GM23338 (cell line): ENCODE measurements at regions not wholly inside any gene's neighbourhood (a gene's known extent, or its start where the extent isn't known, plus 50 kb on each side); places are given as distances from the start of the nearest gene placed in this dataset.

ENCODE experiments used
- ATAC-seq: fragments of 200-7000 bp; cut with Tn5 transposase; 3 replicates; pipeline ENCODE4 v1.9.1; 2020
- DNase-seq: peaks from one replicate; pipeline ENCODE4 v3.0.0-alpha.2; 2015; ENCODE audit warnings: low spot score
- H2AFZ ChIP-seq: fragments of 200-600 bp; sonication (generic); 2 replicates; pipeline ENCODE4 v1.8.0; 2016; ENCODE audit warnings: antibody characterized with exemption, mild to moderate bottlenecking, moderate library complexity
- H3F3A ChIP-seq: fragments of 200-600 bp; sonication (generic); replicated peaks from 2 replicates; pipeline ENCODE4 v1.8.0; 2017; ENCODE audit warnings: antibody characterized with exemption, mixed run types, low read depth
- H3K27ac ChIP-seq: fragments of 200-600 bp; sonication (generic); 2 replicates; pipeline ENCODE4 v1.6.1; 2016; ENCODE audit warnings: low read depth
- H3K27me3 ChIP-seq: fragments of 200-600 bp; sonication (generic); 2 replicates; pipeline ENCODE4 v1.8.0; 2016; ENCODE audit warnings: mild to moderate bottlenecking, mixed run types, moderate library complexity; ENCODE audit not compliant: insufficient read depth
- H3K36me3 ChIP-seq: fragments of 200-600 bp; sonication (generic); 2 replicates; pipeline ENCODE4 v1.8.0; 2016; ENCODE audit warnings: mild to moderate bottlenecking; ENCODE audit not compliant: insufficient read depth
- H3K4me1 ChIP-seq: fragments of 200-600 bp; sonication (generic); 2 replicates; pipeline ENCODE4 v1.8.0; 2016; ENCODE audit warnings: mild to moderate bottlenecking, moderate library complexity; ENCODE audit not compliant: insufficient read depth
- H3K4me2 ChIP-seq: fragments of 200-600 bp; sonication (generic); 2 replicates; pipeline ENCODE4 v1.7.1; 2017; ENCODE audit warnings: mixed run types
- H3K4me3 ChIP-seq: fragments of 200-600 bp; sonication (generic); 2 replicates; pipeline ENCODE4 v1.6.1; 2016; ENCODE audit warnings: mixed run types
- H3K79me2 ChIP-seq: fragments of 200-600 bp; sonication (generic); replicated peaks from 2 replicates; pipeline ENCODE4 v1.8.0; 2017; ENCODE audit warnings: mild to moderate bottlenecking; ENCODE audit not compliant: insufficient read depth
- H3K9me2 ChIP-seq: fragments of 200-600 bp; sonication (generic); 2 replicates; pipeline ENCODE4 v1.8.0; 2017; ENCODE audit not compliant: insufficient read depth
- H4K20me1 ChIP-seq: fragments of 200-600 bp; sonication (generic); replicated peaks from 2 replicates; pipeline ENCODE4 v1.8.0; 2017; ENCODE audit warnings: mild to moderate bottlenecking; ENCODE audit not compliant: insufficient read depth
- H3K27ac Mint-ChIP-seq: 2 replicates; pipeline ENCODE4 v1.8.0; 2020; ENCODE audit warnings: inconsistent platforms, mild to moderate bottlenecking, moderate library complexity, mixed read lengths
- H3K27me3 Mint-ChIP-seq: 3 replicates; pipeline ENCODE4 v1.8.0; 2022; ENCODE audit warnings: low read depth, mild to moderate bottlenecking, moderate library complexity, mixed read lengths, inconsistent platforms; ENCODE audit not compliant: insufficient read depth, poor library complexity
- H3K36me3 Mint-ChIP-seq: 3 replicates; pipeline ENCODE4 v1.8.0; 2021; ENCODE audit warnings: low read depth, mild to moderate bottlenecking, inconsistent platforms, moderate library complexity, mixed read lengths
- H3K4me1 Mint-ChIP-seq: 3 replicates; pipeline ENCODE4 v1.8.0; 2020; ENCODE audit warnings: mild to moderate bottlenecking, inconsistent platforms, mixed read lengths
- H3K4me3 Mint-ChIP-seq: 3 replicates; pipeline ENCODE4 v1.8.0; 2021; ENCODE audit warnings: moderate library complexity, mild to moderate bottlenecking, inconsistent platforms, mixed read lengths
- H3K9me3 Mint-ChIP-seq: 3 replicates; pipeline ENCODE4 v1.8.0; 2020; ENCODE audit warnings: moderate library complexity, mild to moderate bottlenecking, inconsistent platforms, mixed read lengths
- CREB1 ChIP-seq: fragments of 250-450 bp; sonication (Bioruptor Pico); IDR thresholded peaks from 2 replicates; pipeline ENCODE4 v1.5.0; 2020; ENCODE audit warnings: low read depth, mild to moderate bottlenecking, moderate library complexity
- CTCF ChIP-seq, 2 experiments: fragments of 200-600 bp in 1 of 2; sonication (generic) in 1 of 2; conservative IDR thresholded peaks; 2 replicates each; pipeline versions ENCODE4 v1.5.1 to v1.6.1; 2016 to 2017; ENCODE audit warnings: antibody characterized with exemption in 2 of 2, low read depth in 2 of 2, mild to moderate bottlenecking in 2 of 2, moderate library complexity in 1 of 2
- EZH2 ChIP-seq: fragments of 200-600 bp; sonication (generic); IDR thresholded peaks from one replicate; pipeline ENCODE4 v1.8.0; 2017; ENCODE audit warnings: antibody characterized with exemption, mild to moderate bottlenecking, low read depth; ENCODE audit not compliant: unreplicated experiment
- EZH2phosphoT487 ChIP-seq: fragments of 200-600 bp; sonication (generic); IDR thresholded peaks from one replicate; pipeline ENCODE4 v1.8.1; 2018; ENCODE audit warnings: antibody characterized with exemption; ENCODE audit not compliant: unreplicated experiment
- JUNB ChIP-seq: IDR thresholded peaks from one replicate; pipeline ENCODE4 v1.6.1; 2016; ENCODE audit warnings: antibody characterized with exemption; ENCODE audit not compliant: unreplicated experiment
- NANOG ChIP-seq: IDR thresholded peaks from 2 replicates; pipeline ENCODE4 v1.6.1; 2016; ENCODE audit warnings: antibody characterized with exemption, borderline replicate concordance
- POLR2AphosphoS5 ChIP-seq: IDR thresholded peaks from 2 replicates; pipeline ENCODE4 v1.6.1; 2016; ENCODE audit warnings: antibody characterized with exemption, low read depth
- REST ChIP-seq: IDR thresholded peaks from one replicate; pipeline ENCODE4 v1.6.1; 2018; ENCODE audit warnings: antibody characterized with exemption; ENCODE audit not compliant: unreplicated experiment
- STAT1 ChIP-seq: IDR thresholded peaks from one replicate; pipeline ENCODE4 v1.6.1; 2016; ENCODE audit warnings: antibody characterized with exemption; ENCODE audit not compliant: unreplicated experiment
- ZNF114 ChIP-seq: fragments of 250-450 bp; sonication (Bioruptor Pico); IDR thresholded peaks from 2 replicates; pipeline ENCODE4 v1.5.0; 2020; ENCODE audit warnings: mild to moderate bottlenecking, moderate library complexity
- ZNF331 ChIP-seq: fragments of 250-450 bp; sonication (Bioruptor Pico); IDR thresholded peaks from 2 replicates; pipeline ENCODE4 v1.5.0; 2020; ENCODE audit warnings: low read depth, mild to moderate bottlenecking, moderate library complexity
- ZNF462 ChIP-seq: fragments of 250-450 bp; sonication (Bioruptor Pico); IDR thresholded peaks from 2 replicates; pipeline ENCODE4 v1.5.0; 2020; ENCODE audit warnings: mild to moderate bottlenecking, moderate library complexity
- TF ChIP-seq, protein P1 (sequence below): IDR thresholded peaks from 2 replicates; pipeline ENCODE4 v1.6.1; 2016; ENCODE audit warnings: antibody characterized with exemption

DNA sequence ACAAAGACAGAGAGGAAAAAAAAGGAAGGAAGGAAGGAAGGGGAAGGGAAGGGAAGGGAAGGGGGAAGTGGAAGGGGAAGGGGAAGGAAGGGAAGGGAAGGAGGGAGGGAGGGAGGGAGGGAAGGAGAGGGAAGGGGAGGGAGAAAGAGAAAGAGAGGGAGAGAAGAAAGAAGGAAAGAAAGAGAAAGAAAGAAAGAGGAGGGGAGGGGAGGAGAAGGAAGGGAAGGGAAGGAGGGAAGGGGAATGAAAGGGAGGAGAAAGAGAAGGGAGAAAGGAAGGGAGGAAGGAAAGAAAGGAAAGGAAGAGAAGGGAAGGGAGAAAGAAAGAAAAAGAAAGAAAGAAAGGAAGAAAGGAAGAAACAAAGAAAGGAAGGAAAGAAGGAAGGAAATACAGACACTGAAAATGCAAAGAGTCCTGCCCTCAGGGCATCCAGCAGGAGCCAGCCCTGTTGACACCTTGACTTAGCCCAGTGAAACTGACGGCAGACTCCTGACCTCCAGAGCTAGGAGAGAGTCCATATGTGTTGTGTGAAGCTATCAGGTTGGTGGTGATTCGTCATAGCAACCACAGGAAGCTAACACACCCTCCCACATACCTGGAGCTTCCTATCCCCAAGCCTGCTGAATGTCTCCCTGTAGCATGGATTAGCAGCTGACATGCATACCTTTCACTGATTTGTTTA, 58.7 kb upstream of the SULF2 start:
- H3K4me1 Mint-ChIP-seq, result peaks cover 11% of the 10 kb centered on the region
- no peaks in the 10 kb centered on the region for H3K36me3 Mint-ChIP-seq
- Histone ChIP-seq H3K79me2 (no peaks in the 10 kb centered on the region), H3K4me3 (no peak overlapping the region), H3K9me2 (no peaks in the 10 kb centered on the region), H4K20me1 (no peaks in the 10 kb centered on the region), H3K36me3 (no peaks in the 10 kb centered on the region), H3K27me3 (no peaks in the 10 kb centered on the region), H2AFZ (no peak overlapping the region), H3K27ac (no peak overlapping the region), H3K4me1 (no peaks in the 10 kb centered on the region), H3F3A (no peaks in the 10 kb centered on the region), H3K4me2 (no peak overlapping the region)
- no peaks in the 10 kb centered on the region; the same call in 2 of the 3 replicates for H3K9me3 Mint-ChIP-seq
- ATAC-seq (peak; percentile 71), DNase-seq (peak; percentile 46)
- no peak overlapping the region for H3K4me3 Mint-ChIP-seq
- no peak for TF ChIP-seq POLR2AphosphoS5
- TF ChIP-seq REST, result no peak
- TF ChIP-seq EZH2phosphoT487, result no peak
- no peak for TF ChIP-seq ZNF331
- TF ChIP-seq CREB1 (CRISPR knock-in tag), result no peak
- no peak for TF ChIP-seq ZNF462 (CRISPR knock-in tag)
- TF ChIP-seq, protein P1, sequence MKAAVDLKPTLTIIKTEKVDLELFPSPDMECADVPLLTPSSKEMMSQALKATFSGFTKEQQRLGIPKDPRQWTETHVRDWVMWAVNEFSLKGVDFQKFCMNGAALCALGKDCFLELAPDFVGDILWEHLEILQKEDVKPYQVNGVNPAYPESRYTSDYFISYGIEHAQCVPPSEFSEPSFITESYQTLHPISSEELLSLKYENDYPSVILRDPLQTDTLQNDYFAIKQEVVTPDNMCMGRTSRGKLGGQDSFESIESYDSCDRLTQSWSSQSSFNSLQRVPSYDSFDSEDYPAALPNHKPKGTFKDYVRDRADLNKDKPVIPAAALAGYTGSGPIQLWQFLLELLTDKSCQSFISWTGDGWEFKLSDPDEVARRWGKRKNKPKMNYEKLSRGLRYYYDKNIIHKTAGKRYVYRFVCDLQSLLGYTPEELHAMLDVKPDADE, result no peak
- TF ChIP-seq STAT1, result no peak
- no peak for TF ChIP-seq EZH2
- no peak for TF ChIP-seq JUNB
- TF ChIP-seq NANOG, result no peak
- no peak for TF ChIP-seq CTCF (conservative IDR thresholded peaks at IDR 0.05; ENCODE audit: low read depth in 2 of 2)
- TF ChIP-seq ZNF114 (CRISPR knock-in tag), result no peak
- H3K27ac Mint-ChIP-seq, result no peak overlapping the region
- peaks cover 6% of the 10 kb centered on the region for H3K27me3 Mint-ChIP-seq
